ENCODE measurements at regions not wholly inside any gene's neighbourhood (a gene's known extent, or its start where the extent isn't known, plus 50 kb on each side); places are given as distances from the start of the nearest gene placed in this dataset.

DNA sequence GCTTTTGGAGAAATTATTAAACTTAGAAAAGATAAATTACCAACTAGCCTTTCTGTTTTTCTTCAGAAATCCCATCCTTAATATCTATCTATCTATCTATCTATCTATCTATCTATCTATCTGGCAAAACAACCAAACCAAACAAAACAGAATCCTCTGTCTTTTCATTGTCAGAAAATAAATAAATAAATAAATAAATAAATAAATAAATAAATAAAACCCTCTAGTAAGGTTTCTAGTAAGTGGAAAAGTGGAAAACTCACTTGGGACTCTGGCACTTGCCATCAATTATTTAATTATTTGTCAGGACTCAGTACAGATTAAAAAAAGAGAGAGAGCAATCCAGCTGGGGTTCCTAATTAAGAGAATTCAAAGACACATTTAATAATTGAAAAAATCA is 556.2 kb upstream of the CHORDC1 start:
- H3K4me3 ChIP-seq (ENCODE audit: low read depth, low read length): no peak overlapping the region
- no peak for DNase-seq (ENCODE audit: low read depth)
- TF ChIP-seq, protein P1, sequence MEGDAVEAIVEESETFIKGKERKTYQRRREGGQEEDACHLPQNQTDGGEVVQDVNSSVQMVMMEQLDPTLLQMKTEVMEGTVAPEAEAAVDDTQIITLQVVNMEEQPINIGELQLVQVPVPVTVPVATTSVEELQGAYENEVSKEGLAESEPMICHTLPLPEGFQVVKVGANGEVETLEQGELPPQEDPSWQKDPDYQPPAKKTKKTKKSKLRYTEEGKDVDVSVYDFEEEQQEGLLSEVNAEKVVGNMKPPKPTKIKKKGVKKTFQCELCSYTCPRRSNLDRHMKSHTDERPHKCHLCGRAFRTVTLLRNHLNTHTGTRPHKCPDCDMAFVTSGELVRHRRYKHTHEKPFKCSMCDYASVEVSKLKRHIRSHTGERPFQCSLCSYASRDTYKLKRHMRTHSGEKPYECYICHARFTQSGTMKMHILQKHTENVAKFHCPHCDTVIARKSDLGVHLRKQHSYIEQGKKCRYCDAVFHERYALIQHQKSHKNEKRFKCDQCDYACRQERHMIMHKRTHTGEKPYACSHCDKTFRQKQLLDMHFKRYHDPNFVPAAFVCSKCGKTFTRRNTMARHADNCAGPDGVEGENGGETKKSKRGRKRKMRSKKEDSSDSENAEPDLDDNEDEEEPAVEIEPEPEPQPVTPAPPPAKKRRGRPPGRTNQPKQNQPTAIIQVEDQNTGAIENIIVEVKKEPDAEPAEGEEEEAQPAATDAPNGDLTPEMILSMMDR (IDR thresholded peaks at IDR 0.05; ENCODE audit: insufficient read depth, low read length): no peak

DNA sequence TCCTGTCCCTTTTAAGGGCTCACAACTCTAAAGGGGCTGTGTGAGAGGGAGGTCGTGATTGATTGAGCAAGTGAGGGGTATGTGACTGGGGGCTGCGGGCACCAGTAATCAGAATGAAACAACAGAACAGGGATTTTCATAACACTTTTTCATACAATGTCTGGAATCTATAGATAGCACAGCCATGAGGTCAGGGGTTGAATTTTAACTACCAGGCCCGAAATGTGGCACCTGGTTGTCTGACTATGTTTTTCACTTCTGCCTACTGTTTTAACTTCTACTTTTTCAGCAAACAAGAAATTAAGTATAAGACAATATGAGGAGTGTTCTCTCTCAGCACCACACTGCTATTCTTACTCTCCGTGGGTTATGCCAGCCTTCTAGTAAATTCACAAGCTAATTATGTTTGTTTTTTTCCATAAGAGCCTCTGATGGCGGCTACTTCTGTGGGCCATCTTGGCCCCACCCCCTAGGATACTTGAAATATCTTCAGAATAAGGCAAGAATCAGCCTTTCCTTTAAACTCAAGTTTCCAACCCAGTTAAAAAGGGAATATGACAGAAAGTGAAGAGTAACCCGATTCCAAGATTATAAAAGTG is 552.8 kb upstream of the CHORDC1 start:
- TF ChIP-seq, protein P1 (IDR thresholded peaks at IDR 0.05; ENCODE audit: insufficient read depth, low read length): no peak
- no peak for DNase-seq (ENCODE audit: low read depth)
- no peak overlapping the region for H3K4me3 ChIP-seq (ENCODE audit: low read depth, low read length)

GRCh38 chr11:90774727-90775566 is 552.1 kb upstream of the CHORDC1 start:
- no peak overlapping the region for H3K4me3 ChIP-seq (ENCODE audit: low read depth, low read length)
- TF ChIP-seq, protein P1 (IDR thresholded peaks at IDR 0.05; ENCODE audit: insufficient read depth, low read length): no peak
- no peak for DNase-seq (ENCODE audit: low read depth)

DNA sequence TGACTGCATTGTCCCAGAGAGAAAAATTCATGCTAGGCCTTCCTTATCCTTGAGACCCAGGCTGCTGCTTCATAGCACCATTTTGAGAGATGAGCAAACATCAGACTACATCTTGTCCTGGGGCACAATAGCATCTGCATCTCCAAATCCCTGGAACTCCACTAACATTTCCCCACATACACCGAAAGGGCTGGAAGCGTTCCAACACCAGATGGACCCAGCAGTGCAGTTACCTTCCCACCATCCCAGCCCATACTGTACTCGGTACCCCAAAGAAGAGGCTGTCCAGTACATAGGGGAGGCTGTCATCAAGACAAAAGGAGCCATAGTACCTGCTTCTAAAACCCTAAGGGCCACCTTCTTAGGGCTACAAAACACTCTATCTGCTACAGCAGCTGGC is 547.2 kb upstream of the CHORDC1 start:
- no peak for DNase-seq (ENCODE audit: low read depth)
- TF ChIP-seq, protein P1 (IDR thresholded peaks at IDR 0.05; ENCODE audit: insufficient read depth, low read length): no peak
- no peak overlapping the region for H3K4me3 ChIP-seq (ENCODE audit: low read depth, low read length)

GRCh38 chr11:90766121-90766520 is 543.3 kb upstream of the CHORDC1 start:
- TF ChIP-seq, protein P1 (IDR thresholded peaks at IDR 0.05; ENCODE audit: insufficient read depth, low read length): no peak
- no peak overlapping the region for H3K4me3 ChIP-seq (ENCODE audit: low read depth, low read length)
- no peak for DNase-seq (ENCODE audit: low read depth)

DNA sequence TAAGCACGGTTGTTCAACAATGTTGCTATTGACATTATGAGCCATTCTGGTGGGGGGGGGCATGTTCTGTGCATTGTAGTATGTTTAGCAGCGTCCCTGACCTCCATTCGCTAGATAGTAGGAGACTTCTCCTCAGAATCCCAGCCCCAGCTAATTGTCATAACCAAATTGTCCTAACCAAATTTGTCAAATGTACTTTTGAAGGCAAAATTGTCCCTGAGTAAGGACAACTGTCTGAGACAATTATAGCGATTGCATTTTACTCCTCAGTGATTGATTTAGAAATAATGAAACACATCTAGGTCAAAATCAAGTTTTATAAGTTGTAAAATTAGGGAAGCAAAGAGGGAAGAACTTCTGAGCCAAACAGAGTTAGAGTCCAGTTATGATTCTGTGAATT is 541.8 kb upstream of the CHORDC1 start:
- TF ChIP-seq, protein P1 (IDR thresholded peaks at IDR 0.05; ENCODE audit: insufficient read depth, low read length): no peak
- no peak for DNase-seq (ENCODE audit: low read depth)
- H3K4me3 ChIP-seq (ENCODE audit: low read depth, low read length): no peak overlapping the region
